ENCODE measurements at regions not wholly inside any gene's neighbourhood (a gene's known extent, or its start where the extent isn't known, plus 50 kb on each side); places are given as distances from the start of the nearest gene placed in this dataset.

DNA sequence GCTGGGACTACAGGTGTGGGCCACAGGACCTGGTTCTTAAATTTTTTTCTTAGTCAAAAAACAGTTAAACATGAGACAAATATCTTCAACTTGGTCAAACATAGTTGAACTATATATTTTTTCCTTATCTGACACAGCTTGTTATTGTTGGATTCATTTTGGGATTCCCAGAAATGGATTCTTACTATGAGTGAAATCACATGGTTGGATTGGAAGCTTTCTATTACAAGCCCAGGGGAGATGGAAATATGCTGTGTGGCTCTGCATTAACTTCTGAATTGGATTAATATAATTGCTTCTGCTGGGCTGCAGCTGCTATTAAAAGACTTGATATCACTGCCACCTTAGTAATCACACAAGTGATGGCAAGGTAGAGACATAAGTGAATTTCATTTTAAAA is 126.4 kb upstream of the DUSP22 start:
- TF ChIP-seq, protein P1, sequence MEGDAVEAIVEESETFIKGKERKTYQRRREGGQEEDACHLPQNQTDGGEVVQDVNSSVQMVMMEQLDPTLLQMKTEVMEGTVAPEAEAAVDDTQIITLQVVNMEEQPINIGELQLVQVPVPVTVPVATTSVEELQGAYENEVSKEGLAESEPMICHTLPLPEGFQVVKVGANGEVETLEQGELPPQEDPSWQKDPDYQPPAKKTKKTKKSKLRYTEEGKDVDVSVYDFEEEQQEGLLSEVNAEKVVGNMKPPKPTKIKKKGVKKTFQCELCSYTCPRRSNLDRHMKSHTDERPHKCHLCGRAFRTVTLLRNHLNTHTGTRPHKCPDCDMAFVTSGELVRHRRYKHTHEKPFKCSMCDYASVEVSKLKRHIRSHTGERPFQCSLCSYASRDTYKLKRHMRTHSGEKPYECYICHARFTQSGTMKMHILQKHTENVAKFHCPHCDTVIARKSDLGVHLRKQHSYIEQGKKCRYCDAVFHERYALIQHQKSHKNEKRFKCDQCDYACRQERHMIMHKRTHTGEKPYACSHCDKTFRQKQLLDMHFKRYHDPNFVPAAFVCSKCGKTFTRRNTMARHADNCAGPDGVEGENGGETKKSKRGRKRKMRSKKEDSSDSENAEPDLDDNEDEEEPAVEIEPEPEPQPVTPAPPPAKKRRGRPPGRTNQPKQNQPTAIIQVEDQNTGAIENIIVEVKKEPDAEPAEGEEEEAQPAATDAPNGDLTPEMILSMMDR (conservative IDR thresholded peaks at IDR 0.05): no peak
- no peak for TF ChIP-seq EZH2 (IDR thresholded peaks at IDR 0.05; ENCODE audit: low read depth)

All from PC-9 (cell line).